Loucy (cell line): ENCODE measurements at regions not wholly inside any gene's neighbourhood (a gene's known extent, or its start where the extent isn't known, plus 50 kb on each side); places are given as distances from the start of the nearest gene placed in this dataset.

Source experiments
- EZH2phosphoT487 ChIP-seq: fragments of 200-600 bp; IDR thresholded peaks from 2 replicates; pipeline ENCODE4 v1.6.1; 2018; ENCODE audit warnings: antibody characterized with exemption, mild to moderate bottlenecking, moderate library complexity, borderline replicate concordance
- TF ChIP-seq, protein P1 (sequence below): fragments of 200-600 bp; sonication (generic); conservative IDR thresholded peaks from 2 replicates; pipeline ENCODE4 v1.5.1; 2014; ENCODE audit warnings: mild to moderate bottlenecking, antibody characterized with exemption, low read length

DNA sequence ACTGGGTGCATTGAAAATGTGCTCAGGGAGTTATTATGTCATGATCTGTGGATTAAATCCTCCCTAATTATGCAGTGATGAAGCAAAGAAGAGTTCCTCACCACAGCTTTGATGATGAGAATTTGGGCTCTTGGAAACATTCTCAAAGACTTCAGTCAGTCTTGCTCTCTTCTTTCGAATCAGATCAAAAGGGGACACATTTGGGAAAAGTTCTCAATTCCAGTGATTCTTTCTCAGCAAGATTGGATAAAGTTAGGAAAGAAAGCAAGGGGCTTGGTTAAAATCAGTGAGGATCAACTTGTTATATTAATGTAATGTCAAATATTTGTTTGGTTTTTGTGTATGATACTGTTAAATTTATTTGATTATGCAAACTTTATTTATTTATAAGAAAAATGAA is 411.3 kb upstream of the ACTBL2 start:
- TF ChIP-seq, protein P1, sequence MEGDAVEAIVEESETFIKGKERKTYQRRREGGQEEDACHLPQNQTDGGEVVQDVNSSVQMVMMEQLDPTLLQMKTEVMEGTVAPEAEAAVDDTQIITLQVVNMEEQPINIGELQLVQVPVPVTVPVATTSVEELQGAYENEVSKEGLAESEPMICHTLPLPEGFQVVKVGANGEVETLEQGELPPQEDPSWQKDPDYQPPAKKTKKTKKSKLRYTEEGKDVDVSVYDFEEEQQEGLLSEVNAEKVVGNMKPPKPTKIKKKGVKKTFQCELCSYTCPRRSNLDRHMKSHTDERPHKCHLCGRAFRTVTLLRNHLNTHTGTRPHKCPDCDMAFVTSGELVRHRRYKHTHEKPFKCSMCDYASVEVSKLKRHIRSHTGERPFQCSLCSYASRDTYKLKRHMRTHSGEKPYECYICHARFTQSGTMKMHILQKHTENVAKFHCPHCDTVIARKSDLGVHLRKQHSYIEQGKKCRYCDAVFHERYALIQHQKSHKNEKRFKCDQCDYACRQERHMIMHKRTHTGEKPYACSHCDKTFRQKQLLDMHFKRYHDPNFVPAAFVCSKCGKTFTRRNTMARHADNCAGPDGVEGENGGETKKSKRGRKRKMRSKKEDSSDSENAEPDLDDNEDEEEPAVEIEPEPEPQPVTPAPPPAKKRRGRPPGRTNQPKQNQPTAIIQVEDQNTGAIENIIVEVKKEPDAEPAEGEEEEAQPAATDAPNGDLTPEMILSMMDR, result no peak
- no peak for TF ChIP-seq EZH2phosphoT487
